Ovary (tissue), 3 donors: ENCODE measurements at regions not wholly inside any gene's neighbourhood (a gene's known extent, or its start where the extent isn't known, plus 50 kb on each side); places are given as distances from the start of the nearest gene placed in this dataset.
"Not testable (repeated sequence)": the region's sequence is repeated elsewhere in the genome, so short reads cannot be mapped to it uniquely, and the experiment has no call there.

Experiments used
- POLR2A ChIP-seq: fragments of 450-650 bp; IDR thresholded peaks from one replicate; pipeline ENCODE4 v1.6.1; 2017; ENCODE audit warnings: antibody characterized with exemption, mild to moderate bottlenecking, moderate library complexity
- TF ChIP-seq, protein P1 (sequence below), 3 donors: fragments of 450-650 bp in 2 of 3; fragments of 200-600 bp in 1 of 3; IDR thresholded peaks; one replicate each; pipeline versions ENCODE4 v1.5.1 to v1.8.0; 2016 to 2022; ENCODE audit warnings: antibody characterized with exemption in 3 of 3, mild to moderate bottlenecking in 1 of 3
- donor health status: DM: no; HTN: no; CAD: no.

DNA sequence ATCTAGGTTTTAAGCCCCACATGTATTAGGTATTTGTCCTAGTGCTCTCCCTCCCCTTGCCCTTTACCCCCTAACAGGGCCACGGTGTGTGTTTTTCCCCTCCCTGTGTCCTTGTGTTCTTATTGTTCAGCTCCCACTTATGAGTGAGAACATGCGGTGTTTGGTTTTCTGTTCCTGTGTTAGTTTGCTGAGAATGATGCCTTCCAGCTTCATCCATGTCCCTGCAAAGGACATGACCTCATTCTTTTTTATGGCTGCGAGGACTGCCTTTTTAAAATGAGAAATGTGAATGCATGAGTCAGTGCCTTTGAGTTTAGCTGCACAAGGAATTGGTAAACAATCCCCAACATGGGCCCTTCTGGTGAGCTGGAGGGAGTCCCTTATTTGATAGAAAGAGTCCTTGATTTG lies 88.4 kb upstream of the EIF5 start:
- TF ChIP-seq, protein P1, sequence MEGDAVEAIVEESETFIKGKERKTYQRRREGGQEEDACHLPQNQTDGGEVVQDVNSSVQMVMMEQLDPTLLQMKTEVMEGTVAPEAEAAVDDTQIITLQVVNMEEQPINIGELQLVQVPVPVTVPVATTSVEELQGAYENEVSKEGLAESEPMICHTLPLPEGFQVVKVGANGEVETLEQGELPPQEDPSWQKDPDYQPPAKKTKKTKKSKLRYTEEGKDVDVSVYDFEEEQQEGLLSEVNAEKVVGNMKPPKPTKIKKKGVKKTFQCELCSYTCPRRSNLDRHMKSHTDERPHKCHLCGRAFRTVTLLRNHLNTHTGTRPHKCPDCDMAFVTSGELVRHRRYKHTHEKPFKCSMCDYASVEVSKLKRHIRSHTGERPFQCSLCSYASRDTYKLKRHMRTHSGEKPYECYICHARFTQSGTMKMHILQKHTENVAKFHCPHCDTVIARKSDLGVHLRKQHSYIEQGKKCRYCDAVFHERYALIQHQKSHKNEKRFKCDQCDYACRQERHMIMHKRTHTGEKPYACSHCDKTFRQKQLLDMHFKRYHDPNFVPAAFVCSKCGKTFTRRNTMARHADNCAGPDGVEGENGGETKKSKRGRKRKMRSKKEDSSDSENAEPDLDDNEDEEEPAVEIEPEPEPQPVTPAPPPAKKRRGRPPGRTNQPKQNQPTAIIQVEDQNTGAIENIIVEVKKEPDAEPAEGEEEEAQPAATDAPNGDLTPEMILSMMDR (IDR thresholded peaks at IDR 0.05), result not testable (repeated sequence)
- TF ChIP-seq POLR2A, result not testable (repeated sequence)
